ENCODE measurements at regions not wholly inside any gene's neighbourhood (a gene's known extent, or its start where the extent isn't known, plus 50 kb on each side); places are given as distances from the start of the nearest gene placed in this dataset.

DNA sequence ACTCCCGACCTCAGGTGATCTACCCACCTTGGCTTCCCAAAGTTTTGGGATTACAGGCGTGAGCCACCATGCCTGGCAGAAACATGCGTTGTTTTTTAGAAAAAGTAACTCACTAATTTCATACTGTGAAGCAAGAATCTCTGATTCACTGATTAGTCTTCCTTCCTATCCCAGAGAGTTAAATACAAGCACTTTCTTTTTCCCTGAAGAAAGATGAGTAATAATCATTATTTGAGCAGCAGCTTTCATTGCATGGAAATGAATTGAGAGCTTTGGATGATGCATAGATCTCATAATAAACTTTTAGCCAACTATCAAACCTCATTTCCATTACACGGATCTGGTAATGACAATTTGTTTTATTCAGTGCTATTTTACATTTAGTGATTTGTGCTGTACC, 892.5 kb upstream of the EYS start:
- ChIA-PET POLR2A (no interaction called here), CTCF (no interaction called here)
- H3K27me3 ChIP-seq (replicated peaks in 2 of 5; ENCODE audit: control insufficient read depth in 4 of 5, insufficient read depth in 5 of 5, low read length in 4 of 5), result no peaks in the 10 kb centered on the region
- 100% methylated on average over 3 of the region's 4 CpGs for WGBS (ENCODE audit: insufficient coverage)
- H3K9me3 ChIP-seq (ENCODE audit: control extremely low read depth in 1 of 5, control insufficient read depth in 4 of 5, insufficient read depth in 2 of 5, low read depth in 1 of 5, low read length in 4 of 5), result no peaks in the 10 kb centered on the region
- no peak for DNase-seq
- no peak overlapping the region for H3K4me3 ChIP-seq (ENCODE audit: control insufficient read depth in 1 of 7, extremely low read depth in 1 of 7, insufficient read depth in 4 of 7, low read depth in 2 of 7, low read length in 6 of 7)
- H3K27ac ChIP-seq (ENCODE audit: insufficient read depth in 1 of 2, low read depth in 1 of 2, low read length in 2 of 2, poor library complexity in 1 of 2, severe bottlenecking in 2 of 2), result no peak overlapping the region
- no peaks in the 10 kb centered on the region for H3K36me3 ChIP-seq (ENCODE audit: control insufficient read depth in 4 of 4, insufficient read depth in 4 of 4, low read length in 3 of 4)
- H3K4me1 ChIP-seq (ENCODE audit: control extremely low read depth in 1 of 4, control insufficient read depth in 4 of 4, insufficient read depth in 4 of 4, low read length in 3 of 4), result no peaks in the 10 kb centered on the region

DNA sequence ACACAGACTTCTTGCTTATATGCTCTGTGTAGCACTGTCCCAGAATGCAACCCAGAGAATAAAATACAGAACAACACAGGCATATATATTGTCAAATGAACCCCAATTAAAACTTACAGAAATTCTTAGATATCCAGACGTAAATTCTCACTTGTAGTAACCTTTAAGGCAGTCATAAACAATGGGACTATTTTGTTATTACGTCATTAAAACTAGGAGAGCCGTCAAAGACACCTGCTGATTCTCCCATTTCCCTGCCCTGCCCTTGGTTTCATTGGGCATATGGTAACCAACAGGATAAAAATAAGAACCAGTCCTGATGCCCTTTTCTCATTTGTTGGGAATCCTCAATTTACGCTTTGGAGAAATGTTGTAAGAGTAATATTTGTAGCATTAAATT, 871.3 kb upstream of the EYS start:
- H3K27me3 ChIP-seq (replicated peaks in 2 of 5; ENCODE audit: control insufficient read depth in 4 of 5, insufficient read depth in 5 of 5, low read length in 4 of 5), result no peaks in the 10 kb centered on the region
- DNase-seq, result no peak
- H3K4me3 ChIP-seq (ENCODE audit: control insufficient read depth in 1 of 7, extremely low read depth in 1 of 7, insufficient read depth in 4 of 7, low read depth in 2 of 7, low read length in 6 of 7), result no peak overlapping the region
- H3K4me1 ChIP-seq (ENCODE audit: control extremely low read depth in 1 of 4, control insufficient read depth in 4 of 4, insufficient read depth in 4 of 4, low read length in 3 of 4), result no peaks in the 10 kb centered on the region
- WGBS (ENCODE audit: insufficient coverage), result 95% methylated on average over 3 of the region's 4 CpGs
- no peaks in the 10 kb centered on the region for H3K9me3 ChIP-seq (ENCODE audit: control extremely low read depth in 1 of 5, control insufficient read depth in 4 of 5, insufficient read depth in 2 of 5, low read depth in 1 of 5, low read length in 4 of 5)
- CTCF ChIA-PET, result no interaction called here
- POLR2A ChIA-PET, result no interaction called here
- H3K36me3 ChIP-seq (ENCODE audit: control insufficient read depth in 4 of 4, insufficient read depth in 4 of 4, low read length in 3 of 4), result no peaks in the 10 kb centered on the region
- H3K27ac ChIP-seq (ENCODE audit: insufficient read depth in 1 of 2, low read depth in 1 of 2, low read length in 2 of 2, poor library complexity in 1 of 2, severe bottlenecking in 2 of 2), result no peak overlapping the region

DNA sequence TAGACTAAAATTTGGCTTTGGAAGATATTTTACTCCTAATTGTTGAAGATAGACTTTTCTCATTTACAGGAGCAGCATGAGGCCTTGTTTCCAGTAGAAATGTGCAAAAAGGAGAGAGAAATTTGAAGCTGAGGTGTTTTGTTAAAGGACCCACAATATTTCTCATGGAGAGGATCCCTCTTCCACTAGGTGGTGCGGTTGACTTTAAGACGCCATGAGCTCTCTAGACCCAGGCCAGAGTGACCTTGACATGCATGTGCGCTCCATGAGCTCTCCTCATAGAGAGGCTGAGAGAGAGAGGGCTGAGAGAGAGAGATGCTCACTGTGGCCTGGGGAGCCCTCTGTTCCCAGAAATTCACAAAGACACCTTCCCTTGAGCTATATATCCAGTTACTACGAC, 861.2 kb upstream of the EYS start:
- no peak overlapping the region for H3K4me3 ChIP-seq (ENCODE audit: control insufficient read depth in 1 of 7, extremely low read depth in 1 of 7, insufficient read depth in 4 of 7, low read depth in 2 of 7, low read length in 6 of 7)
- POLR2A ChIA-PET, result no interaction called here

DNA sequence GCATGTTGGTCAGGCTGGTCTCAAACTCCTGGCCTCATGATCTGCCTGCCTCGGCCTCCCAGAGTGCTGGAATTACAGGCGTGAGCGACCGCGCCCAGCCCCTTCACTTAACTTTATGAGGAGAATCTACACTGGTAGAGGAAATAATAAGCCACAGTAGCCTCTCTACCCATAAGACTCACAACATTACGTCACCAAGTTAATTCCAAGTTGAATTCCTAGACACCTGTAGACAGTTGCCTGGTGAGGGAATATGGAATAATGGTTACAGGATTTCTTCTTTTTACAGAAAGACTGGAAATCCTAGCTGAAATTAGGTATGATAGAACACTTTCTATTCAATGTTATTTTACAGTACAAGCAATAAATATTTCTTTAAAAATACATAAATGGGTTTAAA, 854.5 kb upstream of the EYS start:
- no peaks in the 10 kb centered on the region for H3K36me3 ChIP-seq (ENCODE audit: control insufficient read depth in 4 of 4, insufficient read depth in 4 of 4, low read length in 3 of 4)
- POLR2A ChIA-PET, result no interaction called here

More for the DNA sequence above, 861.2 kb upstream of the EYS start:
- no peaks in the 10 kb centered on the region for H3K27me3 ChIP-seq (replicated peaks in 2 of 5; ENCODE audit: control insufficient read depth in 4 of 5, insufficient read depth in 5 of 5, low read length in 4 of 5)
- no peak for DNase-seq
- H3K9me3 ChIP-seq (ENCODE audit: control extremely low read depth in 1 of 5, control insufficient read depth in 4 of 5, insufficient read depth in 2 of 5, low read depth in 1 of 5, low read length in 4 of 5), result no peaks in the 10 kb centered on the region
- CTCF ChIA-PET, result no interaction called here
- 100% methylated on average over 2 of the region's 4 CpGs for WGBS (ENCODE audit: insufficient coverage)
- H3K4me1 ChIP-seq (ENCODE audit: control extremely low read depth in 1 of 4, control insufficient read depth in 4 of 4, insufficient read depth in 4 of 4, low read length in 3 of 4), result no peaks in the 10 kb centered on the region
- H3K27ac ChIP-seq (ENCODE audit: insufficient read depth in 1 of 2, low read depth in 1 of 2, low read length in 2 of 2, poor library complexity in 1 of 2, severe bottlenecking in 2 of 2), result no peak overlapping the region
- H3K36me3 ChIP-seq (ENCODE audit: control insufficient read depth in 4 of 4, insufficient read depth in 4 of 4, low read length in 3 of 4), result no peaks in the 10 kb centered on the region

DNA sequence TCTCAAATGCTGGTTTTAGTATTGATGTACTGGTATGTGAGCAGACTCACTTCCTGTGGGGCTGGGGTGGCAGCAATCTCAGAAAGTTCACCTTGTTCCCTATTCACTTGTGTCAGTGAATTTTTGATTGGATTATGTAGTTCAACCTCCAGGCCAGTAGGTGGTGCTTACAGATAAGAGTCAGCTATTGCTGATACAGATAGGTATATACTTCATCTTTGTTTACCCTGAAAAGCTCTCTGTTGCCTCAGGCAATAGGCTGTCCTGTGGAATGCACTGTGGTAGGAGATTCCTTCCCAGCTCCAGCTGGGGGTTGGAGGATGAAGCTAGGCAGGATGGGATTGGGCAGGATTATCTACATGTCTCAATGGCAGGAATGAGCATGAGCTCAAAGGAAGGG, 851.2 kb upstream of the EYS start:
- Histone ChIP-seq H3K27ac (ENCODE audit: insufficient read depth in 1 of 2, low read depth in 1 of 2, low read length in 2 of 2, poor library complexity in 1 of 2, severe bottlenecking in 2 of 2) (no peak overlapping the region), H3K27me3 (replicated peaks in 2 of 5; ENCODE audit: control insufficient read depth in 4 of 5, insufficient read depth in 5 of 5, low read length in 4 of 5) (no peaks in the 10 kb centered on the region), H3K36me3 (ENCODE audit: control insufficient read depth in 4 of 4, insufficient read depth in 4 of 4, low read length in 3 of 4) (no peaks in the 10 kb centered on the region), H3K4me3 (ENCODE audit: control insufficient read depth in 1 of 7, extremely low read depth in 1 of 7, insufficient read depth in 4 of 7, low read depth in 2 of 7, low read length in 6 of 7) (no peak overlapping the region), H3K9me3 (ENCODE audit: control extremely low read depth in 1 of 5, control insufficient read depth in 4 of 5, insufficient read depth in 2 of 5, low read depth in 1 of 5, low read length in 4 of 5) (peaks cover 0 to 5% (median 0%) of the 10 kb centered on the region in 5 experiments), H3K4me1 (ENCODE audit: control extremely low read depth in 1 of 4, control insufficient read depth in 4 of 4, insufficient read depth in 4 of 4, low read length in 3 of 4) (no peaks in the 10 kb centered on the region)
- POLR2A ChIA-PET, result no interaction called here
- peak in 2 of 3 donors; percentile 5 to 16 for DNase-seq
- CTCF ChIA-PET, result interaction anchor here (1.1 to 1.3 kb wide), 2 partner anchors 14 to 1668 kb away, joined by 4 to 7 read pairs; no protein-coding TSS in a partner anchor

More for the DNA sequence above, 854.5 kb upstream of the EYS start:
- no CpG with 5 or more reads among the region's 6 CpGs for WGBS (ENCODE audit: insufficient coverage)
- Histone ChIP-seq H3K4me3 (ENCODE audit: control insufficient read depth in 1 of 7, extremely low read depth in 1 of 7, insufficient read depth in 4 of 7, low read depth in 2 of 7, low read length in 6 of 7) (no peak overlapping the region), H3K9me3 (ENCODE audit: control extremely low read depth in 1 of 5, control insufficient read depth in 4 of 5, insufficient read depth in 2 of 5, low read depth in 1 of 5, low read length in 4 of 5) (no peaks in the 10 kb centered on the region), H3K4me1 (ENCODE audit: control extremely low read depth in 1 of 4, control insufficient read depth in 4 of 4, insufficient read depth in 4 of 4, low read length in 3 of 4) (no peaks in the 10 kb centered on the region), H3K27me3 (replicated peaks in 2 of 5; ENCODE audit: control insufficient read depth in 4 of 5, insufficient read depth in 5 of 5, low read length in 4 of 5) (no peaks in the 10 kb centered on the region), H3K27ac (ENCODE audit: insufficient read depth in 1 of 2, low read depth in 1 of 2, low read length in 2 of 2, poor library complexity in 1 of 2, severe bottlenecking in 2 of 2) (no peak overlapping the region)
- CTCF ChIA-PET, result no interaction called here
- no peak for DNase-seq

DNA sequence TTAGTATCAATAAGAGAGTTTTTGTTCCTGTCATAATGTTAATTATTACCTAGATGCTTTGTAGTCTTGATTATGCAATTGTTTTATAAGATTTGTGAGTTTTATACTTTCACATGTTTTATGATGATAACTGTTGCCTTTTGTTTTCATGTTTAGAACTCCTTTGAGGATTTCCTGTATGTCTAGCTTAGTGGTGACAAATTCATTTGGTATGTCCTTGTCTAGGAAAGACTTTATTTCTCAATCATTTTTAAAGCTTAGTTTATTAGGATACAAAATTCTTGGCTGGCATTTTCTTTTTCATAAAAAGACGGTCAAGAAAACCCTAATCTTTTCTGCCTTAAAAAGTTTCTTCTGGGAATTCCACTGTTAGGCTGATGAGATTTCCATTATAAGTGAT, 849.9 kb upstream of the EYS start:
- ChIA-PET CTCF (no interaction called here), POLR2A (no interaction called here)
- DNase-seq, result no peak
- no peak overlapping the region for H3K4me3 ChIP-seq (ENCODE audit: control insufficient read depth in 1 of 7, extremely low read depth in 1 of 7, insufficient read depth in 4 of 7, low read depth in 2 of 7, low read length in 6 of 7)
- no peak overlapping the region for H3K27ac ChIP-seq (ENCODE audit: insufficient read depth in 1 of 2, low read depth in 1 of 2, low read length in 2 of 2, poor library complexity in 1 of 2, severe bottlenecking in 2 of 2)
- H3K9me3 ChIP-seq (ENCODE audit: control extremely low read depth in 1 of 5, control insufficient read depth in 4 of 5, insufficient read depth in 2 of 5, low read depth in 1 of 5, low read length in 4 of 5), result peaks cover 0 to 5% (median 0%) of the 10 kb centered on the region in 5 experiments
- WGBS (ENCODE audit: insufficient coverage), result no CpG with 5 or more reads among the region's 1 CpG
- no peaks in the 10 kb centered on the region for H3K36me3 ChIP-seq (ENCODE audit: control insufficient read depth in 4 of 4, insufficient read depth in 4 of 4, low read length in 3 of 4)
- no peaks in the 10 kb centered on the region for H3K27me3 ChIP-seq (replicated peaks in 2 of 5; ENCODE audit: control insufficient read depth in 4 of 5, insufficient read depth in 5 of 5, low read length in 4 of 5)
- H3K4me1 ChIP-seq (ENCODE audit: control extremely low read depth in 1 of 4, control insufficient read depth in 4 of 4, insufficient read depth in 4 of 4, low read length in 3 of 4), result no peaks in the 10 kb centered on the region

DNA sequence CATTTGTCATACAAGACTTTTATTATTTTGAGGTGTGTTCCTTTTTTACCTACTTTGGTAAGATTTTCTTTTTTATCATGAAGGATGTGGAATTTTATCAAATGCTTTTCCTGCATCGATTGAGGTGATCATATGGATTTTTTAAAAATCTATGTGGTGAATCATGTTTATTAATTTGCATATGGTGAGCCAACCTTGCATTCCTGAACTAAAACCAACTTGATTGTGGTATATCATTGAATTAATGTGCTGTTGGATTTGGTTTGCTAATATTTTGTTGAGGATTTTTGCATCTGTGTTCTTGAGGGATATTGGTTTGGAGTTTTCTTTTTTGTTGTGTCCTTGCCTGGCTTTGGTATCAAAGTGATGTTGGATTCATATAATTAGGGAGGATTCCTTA, 848.1 kb upstream of the EYS start:
- ChIA-PET CTCF (no interaction called here), POLR2A (no interaction called here)
- Histone ChIP-seq H3K4me1 (ENCODE audit: control extremely low read depth in 1 of 4, control insufficient read depth in 4 of 4, insufficient read depth in 4 of 4, low read length in 3 of 4) (no peaks in the 10 kb centered on the region), H3K27ac (ENCODE audit: insufficient read depth in 1 of 2, low read depth in 1 of 2, low read length in 2 of 2, poor library complexity in 1 of 2, severe bottlenecking in 2 of 2) (no peak overlapping the region), H3K9me3 (ENCODE audit: control extremely low read depth in 1 of 5, control insufficient read depth in 4 of 5, insufficient read depth in 2 of 5, low read depth in 1 of 5, low read length in 4 of 5) (peaks cover 0 to 5% (median 0%) of the 10 kb centered on the region in 5 experiments), H3K36me3 (ENCODE audit: control insufficient read depth in 4 of 4, insufficient read depth in 4 of 4, low read length in 3 of 4) (no peaks in the 10 kb centered on the region), H3K27me3 (replicated peaks in 2 of 5; ENCODE audit: control insufficient read depth in 4 of 5, insufficient read depth in 5 of 5, low read length in 4 of 5) (no peaks in the 10 kb centered on the region), H3K4me3 (ENCODE audit: control insufficient read depth in 1 of 7, extremely low read depth in 1 of 7, insufficient read depth in 4 of 7, low read depth in 2 of 7, low read length in 6 of 7) (no peak overlapping the region)
- no peak for DNase-seq
- 100% methylated on average over 1 of the region's 1 CpG for WGBS (ENCODE audit: insufficient coverage)

All from common myeloid progenitor, CD34-positive (primary cell).